ENCODE measurements at regions not wholly inside any gene's neighbourhood (a gene's known extent, or its start where the extent isn't known, plus 50 kb on each side); places are given as distances from the start of the nearest gene placed in this dataset.

DNA sequence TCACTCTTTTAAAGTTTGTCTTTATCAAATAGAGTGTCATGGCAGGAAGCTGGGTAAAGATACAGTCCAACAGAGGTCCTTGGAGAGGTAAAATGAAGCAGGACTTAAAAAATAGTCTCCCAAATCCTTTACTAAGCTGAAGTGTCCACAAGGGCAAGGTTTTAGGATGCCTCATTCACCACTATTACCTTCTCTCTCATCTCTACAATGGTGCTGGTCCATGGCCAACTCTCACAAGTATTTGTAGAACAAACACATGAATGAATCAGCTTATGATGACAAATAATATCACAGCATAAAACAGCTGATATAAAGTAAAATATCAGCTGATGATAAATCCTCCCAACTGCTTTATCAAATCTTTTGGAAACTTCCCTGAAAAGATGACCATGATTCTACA is 162.3 kb upstream of the ZNF462 start:
- TF ChIP-seq, protein P1, sequence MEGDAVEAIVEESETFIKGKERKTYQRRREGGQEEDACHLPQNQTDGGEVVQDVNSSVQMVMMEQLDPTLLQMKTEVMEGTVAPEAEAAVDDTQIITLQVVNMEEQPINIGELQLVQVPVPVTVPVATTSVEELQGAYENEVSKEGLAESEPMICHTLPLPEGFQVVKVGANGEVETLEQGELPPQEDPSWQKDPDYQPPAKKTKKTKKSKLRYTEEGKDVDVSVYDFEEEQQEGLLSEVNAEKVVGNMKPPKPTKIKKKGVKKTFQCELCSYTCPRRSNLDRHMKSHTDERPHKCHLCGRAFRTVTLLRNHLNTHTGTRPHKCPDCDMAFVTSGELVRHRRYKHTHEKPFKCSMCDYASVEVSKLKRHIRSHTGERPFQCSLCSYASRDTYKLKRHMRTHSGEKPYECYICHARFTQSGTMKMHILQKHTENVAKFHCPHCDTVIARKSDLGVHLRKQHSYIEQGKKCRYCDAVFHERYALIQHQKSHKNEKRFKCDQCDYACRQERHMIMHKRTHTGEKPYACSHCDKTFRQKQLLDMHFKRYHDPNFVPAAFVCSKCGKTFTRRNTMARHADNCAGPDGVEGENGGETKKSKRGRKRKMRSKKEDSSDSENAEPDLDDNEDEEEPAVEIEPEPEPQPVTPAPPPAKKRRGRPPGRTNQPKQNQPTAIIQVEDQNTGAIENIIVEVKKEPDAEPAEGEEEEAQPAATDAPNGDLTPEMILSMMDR (IDR thresholded peaks at IDR 0.05; ENCODE audit: insufficient read depth, low read length, missing control alignments), result no peak
- CTCF ChIA-PET, result no interaction called here
- DNase-seq (ENCODE audit: low read depth, low spot score), result no peak
- H3K4me3 ChIP-seq (ENCODE audit: low read depth, low read length), result no peak overlapping the region
- POLR2A ChIA-PET, result no interaction called here

DNA sequence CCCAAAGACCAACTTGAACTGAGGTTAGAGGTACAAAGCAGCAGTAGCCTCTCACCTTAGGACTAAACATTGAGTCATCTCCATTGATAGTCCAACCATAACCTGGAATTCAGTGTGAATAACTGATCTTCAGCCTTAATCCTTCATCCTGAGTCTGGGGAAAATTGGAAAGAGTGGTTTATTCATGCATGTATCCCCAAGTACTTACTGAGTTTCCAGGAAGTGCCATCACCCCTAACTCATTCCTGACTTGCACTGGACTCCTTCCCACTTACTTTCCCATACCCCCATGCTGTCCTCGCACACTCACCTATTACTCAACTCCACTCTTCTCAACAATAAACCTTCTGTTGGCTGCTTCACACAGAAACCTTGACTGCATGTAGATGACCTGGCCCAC is 161.4 kb upstream of the ZNF462 start:
- TF ChIP-seq, protein P1 (IDR thresholded peaks at IDR 0.05; ENCODE audit: insufficient read depth, low read length, missing control alignments), result no peak

DNA sequence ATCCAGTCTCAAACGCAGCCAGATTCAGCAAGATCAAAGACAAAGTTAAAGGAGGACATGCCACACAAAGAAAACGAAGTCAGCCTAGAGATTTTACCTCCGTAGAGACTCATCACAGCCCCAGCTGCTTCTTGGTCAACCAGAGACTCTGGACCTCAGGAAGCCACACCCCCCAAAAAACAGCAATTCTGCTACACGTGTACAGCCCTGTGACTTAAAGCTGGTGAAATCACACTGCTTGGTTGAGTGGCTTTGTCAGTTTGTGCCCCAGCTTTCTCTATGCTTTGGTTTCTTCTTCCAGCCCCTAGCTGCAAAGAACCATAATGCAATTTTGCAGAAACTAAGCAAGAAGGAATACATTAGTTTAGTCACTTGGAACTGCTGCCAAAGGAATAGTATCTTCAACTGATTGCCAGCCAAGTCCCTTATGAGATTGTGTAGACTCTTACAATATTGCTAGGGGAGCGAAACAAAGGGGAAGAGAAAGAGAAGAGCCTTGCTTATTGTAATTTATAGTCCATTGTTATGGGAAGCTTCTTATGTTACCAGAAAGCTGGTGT is 158.8 kb upstream of the ZNF462 start:
- CTCF ChIA-PET, result interaction anchor here (1.4 kb wide), 1 partner anchor 12 kb away, joined by 3 read pairs; no protein-coding TSS in a partner anchor
- H3K4me3 ChIP-seq (ENCODE audit: low read depth, low read length), result no peak overlapping the region
- no peak for DNase-seq (ENCODE audit: low read depth, low spot score)
- TF ChIP-seq, protein P1 (IDR thresholded peaks at IDR 0.05; ENCODE audit: insufficient read depth, low read length, missing control alignments), result no peak
- POLR2A ChIA-PET, result no interaction called here

More for the DNA sequence above, 161.4 kb upstream of the ZNF462 start:
- POLR2A ChIA-PET, result no interaction called here
- no peak overlapping the region for H3K4me3 ChIP-seq (ENCODE audit: low read depth, low read length)
- DNase-seq (ENCODE audit: low read depth, low spot score), result no peak
- CTCF ChIA-PET, result no interaction called here

DNA sequence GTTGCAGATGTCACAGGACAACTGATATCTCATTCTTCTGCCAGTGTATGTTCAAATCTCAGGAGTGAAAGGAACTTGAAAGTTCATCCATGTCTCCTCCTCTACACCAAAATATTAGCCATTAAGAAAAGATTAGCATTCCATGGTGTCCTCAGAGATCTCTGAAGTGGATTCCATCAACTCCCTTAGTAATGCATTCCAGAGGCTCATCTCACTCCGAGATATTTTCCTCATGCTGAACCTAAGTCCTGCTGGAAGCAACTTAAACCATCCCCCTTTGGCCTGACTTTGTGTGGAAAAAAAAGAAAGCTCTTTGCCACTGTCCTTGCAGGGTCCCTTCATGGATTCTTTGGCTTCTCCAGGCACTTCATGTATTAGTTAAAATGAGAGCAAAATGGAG is 155.7 kb upstream of the ZNF462 start:
- TF ChIP-seq, protein P1 (IDR thresholded peaks at IDR 0.05; ENCODE audit: insufficient read depth, low read length, missing control alignments), result no peak
- ChIA-PET POLR2A (interaction anchor here (0.7 kb wide), 1 partner anchor 9 kb away, joined by 5 read pairs; no protein-coding TSS in a partner anchor), CTCF (no interaction called here)

DNA sequence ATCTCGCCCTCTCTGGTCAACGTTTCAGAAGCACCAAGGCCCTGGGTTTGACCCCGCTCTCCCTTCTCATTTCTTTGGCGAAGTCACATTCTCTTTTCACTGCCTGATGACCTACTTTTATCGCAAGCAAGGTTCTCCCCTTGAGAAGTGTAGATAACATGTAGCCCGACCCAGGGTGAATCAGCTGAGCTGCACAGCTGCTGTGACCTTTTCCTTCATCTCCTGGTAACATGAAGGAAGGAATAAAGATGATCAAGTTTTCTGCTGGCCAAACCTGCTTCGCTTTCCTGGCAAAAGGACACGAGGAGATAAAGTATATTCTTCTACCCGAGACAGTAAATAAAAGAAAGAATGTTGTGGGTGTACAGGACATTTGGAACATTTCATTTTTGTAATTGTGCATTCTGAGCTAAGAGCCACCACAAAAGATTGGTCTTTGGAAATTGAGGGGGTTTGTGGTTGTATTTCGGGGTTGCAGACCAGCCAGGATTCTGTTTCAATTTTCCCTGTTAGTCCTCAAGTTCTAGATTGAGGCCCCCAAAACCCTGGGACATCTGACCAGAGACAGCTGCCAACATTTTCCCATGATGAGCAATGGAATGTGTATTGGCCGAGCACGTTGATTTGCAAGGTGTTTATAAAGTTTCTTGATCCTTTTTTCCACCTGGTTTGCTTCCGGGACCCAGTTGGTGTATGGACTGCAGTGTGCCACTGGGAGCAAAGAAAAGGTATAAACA is 155.1 kb upstream of the ZNF462 start:
- ChIA-PET POLR2A (interaction anchor here (0.7 kb wide), 1 partner anchor 9 kb away, joined by 5 read pairs; no protein-coding TSS in a partner anchor), CTCF (no interaction called here)
- TF ChIP-seq, protein P1 (IDR thresholded peaks at IDR 0.05; ENCODE audit: insufficient read depth, low read length, missing control alignments), result no peak
- no peak for DNase-seq (ENCODE audit: low read depth, low spot score)
- H3K4me3 ChIP-seq (ENCODE audit: low read depth, low read length), result no peak overlapping the region

More for the DNA sequence above, 155.7 kb upstream of the ZNF462 start:
- no peak for DNase-seq (ENCODE audit: low read depth, low spot score)
- H3K4me3 ChIP-seq (ENCODE audit: low read depth, low read length), result no peak overlapping the region

DNA sequence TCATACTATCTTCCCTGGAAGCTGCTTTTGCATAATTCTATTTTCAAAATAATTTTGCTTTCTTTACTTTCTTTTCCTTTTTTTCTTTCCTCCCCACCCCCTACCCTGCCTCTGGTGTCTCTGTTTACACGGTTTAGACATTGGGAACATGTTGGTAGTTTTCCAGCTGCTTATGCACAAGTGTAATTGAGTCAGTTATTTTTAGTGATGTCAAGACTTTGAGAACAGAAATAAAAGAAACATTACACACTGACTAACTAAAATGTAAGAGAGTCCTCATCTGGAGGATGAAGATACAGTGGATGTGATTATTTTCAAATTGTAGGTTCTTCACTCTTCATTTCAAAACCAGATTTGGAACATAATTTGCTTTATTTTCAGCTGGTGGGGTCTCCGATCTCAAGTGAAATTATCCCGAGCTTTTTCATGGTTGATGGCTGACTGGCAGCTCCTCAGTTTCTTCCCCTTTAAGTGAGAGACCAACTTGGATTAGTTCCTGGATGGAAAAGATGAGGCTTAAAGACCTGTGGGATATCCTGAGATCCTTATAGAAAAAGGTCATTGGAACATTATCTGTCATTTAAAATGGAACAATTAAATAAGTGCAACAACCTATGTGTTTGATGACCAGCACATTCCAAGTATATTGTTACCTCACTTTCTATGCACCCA is 154.4 kb upstream of the ZNF462 start:
- ChIA-PET POLR2A (no interaction called here), CTCF (no interaction called here)
- DNase-seq (ENCODE audit: low read depth, low spot score), result no peak
- no peak overlapping the region for H3K4me3 ChIP-seq (ENCODE audit: low read depth, low read length)
- TF ChIP-seq, protein P1 (IDR thresholded peaks at IDR 0.05; ENCODE audit: insufficient read depth, low read length, missing control alignments), result no peak
